ENCODE measurements at regions not wholly inside any gene's neighbourhood (a gene's known extent, or its start where the extent isn't known, plus 50 kb on each side); places are given as distances from the start of the nearest gene placed in this dataset.

DNA sequence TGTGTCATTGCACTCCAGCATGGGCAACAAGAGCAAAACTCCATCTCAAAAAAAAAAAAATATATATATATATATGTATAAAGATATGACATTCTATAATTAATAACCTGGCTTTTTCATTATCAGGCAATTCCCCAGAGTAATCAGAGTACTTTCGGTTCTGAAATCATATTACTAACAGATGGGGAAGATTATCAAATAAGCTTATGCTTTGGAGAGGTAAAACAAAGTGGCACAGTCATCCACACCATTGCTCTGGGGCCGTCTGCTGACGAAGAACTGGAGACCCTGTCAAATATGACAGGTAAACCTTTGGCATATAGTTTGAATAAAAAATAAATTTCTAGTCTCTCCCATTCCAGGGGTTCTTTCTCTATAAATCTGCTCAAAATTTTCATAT lies 58.5 kb upstream of the SH3GLB1 start:
- TF ChIP-seq, protein P1, sequence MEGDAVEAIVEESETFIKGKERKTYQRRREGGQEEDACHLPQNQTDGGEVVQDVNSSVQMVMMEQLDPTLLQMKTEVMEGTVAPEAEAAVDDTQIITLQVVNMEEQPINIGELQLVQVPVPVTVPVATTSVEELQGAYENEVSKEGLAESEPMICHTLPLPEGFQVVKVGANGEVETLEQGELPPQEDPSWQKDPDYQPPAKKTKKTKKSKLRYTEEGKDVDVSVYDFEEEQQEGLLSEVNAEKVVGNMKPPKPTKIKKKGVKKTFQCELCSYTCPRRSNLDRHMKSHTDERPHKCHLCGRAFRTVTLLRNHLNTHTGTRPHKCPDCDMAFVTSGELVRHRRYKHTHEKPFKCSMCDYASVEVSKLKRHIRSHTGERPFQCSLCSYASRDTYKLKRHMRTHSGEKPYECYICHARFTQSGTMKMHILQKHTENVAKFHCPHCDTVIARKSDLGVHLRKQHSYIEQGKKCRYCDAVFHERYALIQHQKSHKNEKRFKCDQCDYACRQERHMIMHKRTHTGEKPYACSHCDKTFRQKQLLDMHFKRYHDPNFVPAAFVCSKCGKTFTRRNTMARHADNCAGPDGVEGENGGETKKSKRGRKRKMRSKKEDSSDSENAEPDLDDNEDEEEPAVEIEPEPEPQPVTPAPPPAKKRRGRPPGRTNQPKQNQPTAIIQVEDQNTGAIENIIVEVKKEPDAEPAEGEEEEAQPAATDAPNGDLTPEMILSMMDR (conservative IDR thresholded peaks at IDR 0.05 in 1 of 2, IDR thresholded peaks at IDR 0.05 in 1 of 2; ENCODE audit: low read depth in 1 of 2, low read length in 2 of 2): no peak
- no peak for TF ChIP-seq EZH2 (IDR thresholded peaks at IDR 0.05; ENCODE audit: low read length, missing control alignments)

Data from fibroblast of lung (primary cell).